ENCODE measurements at regions not wholly inside any gene's neighbourhood (a gene's known extent, or its start where the extent isn't known, plus 50 kb on each side); places are given as distances from the start of the nearest gene placed in this dataset.
"Not testable (repeated sequence)": the region's sequence is repeated elsewhere in the genome, so short reads cannot be mapped to it uniquely, and the experiment has no call there.

- DNase-seq = not testable (repeated sequence)
Measured at GRCh38 chr5:60041508-60041907, 148.0 kb upstream of the PDE4D start.

GRCh38 chr5:60036192-60036938, 142.8 kb upstream of the PDE4D start:
- no peak for DNase-seq

- no peak for DNase-seq
Measured at GRCh38 chr5:60026161-60026560, 132.6 kb upstream of the PDE4D start.

GRCh38 chr5:60024104-60024503, 130.6 kb upstream of the PDE4D start:
- no peak for DNase-seq

GRCh38 chr5:60023255-60023654, 129.7 kb upstream of the PDE4D start:
- DNase-seq = no peak

- DNase-seq = no peak
Measured at GRCh38 chr5:60020457-60020856, 126.9 kb upstream of the PDE4D start.

GRCh38 chr5:60018960-60019359, 125.4 kb upstream of the PDE4D start:
- not testable (repeated sequence) for DNase-seq

- no peak for DNase-seq
Measured at GRCh38 chr5:60018091-60018490, 124.6 kb upstream of the PDE4D start.

- no peak for DNase-seq
Measured at GRCh38 chr5:60014331-60014730, 120.8 kb upstream of the PDE4D start.

- DNase-seq = no peak
Measured at GRCh38 chr5:60010853-60011252, 117.3 kb upstream of the PDE4D start.

GRCh38 chr5:60010328-60010727, 116.8 kb upstream of the PDE4D start:
- no peak for DNase-seq

- no peak for DNase-seq
Measured at GRCh38 chr5:60007729-60008128, 114.2 kb upstream of the PDE4D start.

- no peak for DNase-seq
Measured at GRCh38 chr5:59999056-59999455, 105.5 kb upstream of the PDE4D start.

GRCh38 chr5:59992206-59992605, 98.7 kb upstream of the PDE4D start:
- no peak for DNase-seq

GRCh38 chr5:59988396-59988795, 94.9 kb upstream of the PDE4D start:
- DNase-seq = no peak

GRCh38 chr5:59976342-59976741, 82.8 kb upstream of the PDE4D start:
- DNase-seq = no peak

GRCh38 chr5:59972043-59972442, 78.5 kb upstream of the PDE4D start:
- DNase-seq = no peak

GRCh38 chr5:59959330-59959729, 65.8 kb upstream of the PDE4D start:
- no peak for DNase-seq

- DNase-seq = no peak
Measured at GRCh38 chr5:59956130-59956783, 62.7 kb upstream of the PDE4D start.

GRCh38 chr5:59955241-59955640, 61.7 kb upstream of the PDE4D start:
- DNase-seq = no peak

- no peak for DNase-seq
Measured at GRCh38 chr5:59943452-59944113, 50.1 kb upstream of the PDE4D start.
